Right atrium auricular region (tissue), 2 donors: ENCODE measurements at regions not wholly inside any gene's neighbourhood (a gene's known extent, or its start where the extent isn't known, plus 50 kb on each side); places are given as distances from the start of the nearest gene placed in this dataset.

Experiments
- DNase-seq: peaks from one replicate; pipeline ENCODE4 v3.0.0-alpha.2; 2019; ENCODE audit warnings: low spot score
- H3K27ac ChIP-seq, 2 donors: fragments of 200-600 bp; sonication (generic); 1 replicate in 1 of 2; 2 replicates in 1 of 2; pipeline ENCODE4 v1.5.1; 2016 to 2019
- H3K27me3 ChIP-seq, 2 donors: fragments of 200-600 bp; sonication (generic); one replicate each; pipeline versions ENCODE4 v1.5.1 to v1.6.0; 2017 to 2019
- H3K36me3 ChIP-seq: fragments of 200-600 bp; sonication (generic); one replicate; pipeline ENCODE4 v1.5.1; 2016
- H3K4me1 ChIP-seq, 2 donors: fragments of 200-600 bp; sonication (generic); one replicate each; pipeline versions ENCODE4 v1.5.1 to v1.6.0; 2017 to 2019
- H3K4me3 ChIP-seq, 2 donors: fragments of 200-600 bp; sonication (generic); 1 replicate in 1 of 2; 2 replicates in 1 of 2; pipeline ENCODE4 v1.5.1; 2017 to 2019; ENCODE audit warnings: mild to moderate bottlenecking in 1 of 2, moderate library complexity in 1 of 2
- H3K9me3 ChIP-seq, 2 donors: fragments of 200-600 bp; sonication (generic); one replicate each; pipeline ENCODE4 v1.5.1; 2019
- CTCF ChIP-seq, 2 donors: fragments of 200-600 bp; sonication (generic); IDR thresholded peaks; one replicate each; pipeline ENCODE4 v1.5.1; 2019; ENCODE audit warnings: antibody characterized with exemption in 2 of 2

- Histone ChIP-seq H3K27me3 (no peaks in the 10 kb centered on the region), H3K4me3 (no peak overlapping the region), H3K4me1 (no peaks in the 10 kb centered on the region), H3K36me3 (no peaks in the 10 kb centered on the region), H3K9me3 (no peaks in the 10 kb centered on the region), H3K27ac (no peak overlapping the region)
- no peak for DNase-seq
- no peak for TF ChIP-seq CTCF (IDR thresholded peaks at IDR 0.05)
Measured at GRCh38 chr10:118465300-118465874, 123.3 kb upstream of the FAM204A start.

GRCh38 chr10:118463740-118464139 lies 121.6 kb upstream of the FAM204A start:
- no peaks in the 10 kb centered on the region for H3K4me1 ChIP-seq
- H3K27ac ChIP-seq = no peak overlapping the region
- DNase-seq = no peak
- no peak for TF ChIP-seq CTCF (IDR thresholded peaks at IDR 0.05)
- H3K36me3 ChIP-seq = no peaks in the 10 kb centered on the region
- H3K27me3 ChIP-seq = no peaks in the 10 kb centered on the region
- no peaks in the 10 kb centered on the region for H3K9me3 ChIP-seq
- H3K4me3 ChIP-seq = no peak overlapping the region

GRCh38 chr10:118462401-118462800 lies 120.3 kb upstream of the FAM204A start:
- no peak for DNase-seq
- H3K9me3 ChIP-seq = no peaks in the 10 kb centered on the region
- H3K27me3 ChIP-seq = no peaks in the 10 kb centered on the region

GRCh38 chr10:118459642-118460193 lies 117.6 kb upstream of the FAM204A start:
- Histone ChIP-seq H3K27me3 (no peaks in the 10 kb centered on the region), H3K36me3 (no peaks in the 10 kb centered on the region), H3K4me1 (no peaks in the 10 kb centered on the region), H3K9me3 (no peaks in the 10 kb centered on the region), H3K27ac (no peak overlapping the region), H3K4me3 (no peak overlapping the region)
- TF ChIP-seq CTCF (IDR thresholded peaks at IDR 0.05) = peak; percentile 55 to 84
- DNase-seq = peak; percentile 75

More at GRCh38 chr10:118462401-118462800, 120.3 kb upstream of the FAM204A start:
- TF ChIP-seq CTCF (IDR thresholded peaks at IDR 0.05) = no peak
- Histone ChIP-seq H3K27ac (no peak overlapping the region), H3K36me3 (no peaks in the 10 kb centered on the region), H3K4me3 (no peak overlapping the region), H3K4me1 (no peaks in the 10 kb centered on the region)

GRCh38 chr10:118458957-118459641 lies 117.0 kb upstream of the FAM204A start:
- no peak for TF ChIP-seq CTCF (IDR thresholded peaks at IDR 0.05)
- no peaks in the 10 kb centered on the region for H3K9me3 ChIP-seq
- H3K4me3 ChIP-seq = no peak overlapping the region
- H3K36me3 ChIP-seq = no peaks in the 10 kb centered on the region
- no peak for DNase-seq
- no peaks in the 10 kb centered on the region for H3K27me3 ChIP-seq
- no peak overlapping the region for H3K27ac ChIP-seq
- H3K4me1 ChIP-seq = no peaks in the 10 kb centered on the region
